HG03135 (cell line): ENCODE measurements at regions not wholly inside any gene's neighbourhood (a gene's known extent, or its start where the extent isn't known, plus 50 kb on each side); places are given as distances from the start of the nearest gene placed in this dataset.

Experiments
- ATAC-seq: cut with Tn5 transposase; IDR thresholded peaks from one replicate; pipeline ENCODE4 v1.9.1; 2021; ENCODE audit warnings: mild to moderate bottlenecking, moderate library complexity; ENCODE audit not compliant: unreplicated experiment

DNA sequence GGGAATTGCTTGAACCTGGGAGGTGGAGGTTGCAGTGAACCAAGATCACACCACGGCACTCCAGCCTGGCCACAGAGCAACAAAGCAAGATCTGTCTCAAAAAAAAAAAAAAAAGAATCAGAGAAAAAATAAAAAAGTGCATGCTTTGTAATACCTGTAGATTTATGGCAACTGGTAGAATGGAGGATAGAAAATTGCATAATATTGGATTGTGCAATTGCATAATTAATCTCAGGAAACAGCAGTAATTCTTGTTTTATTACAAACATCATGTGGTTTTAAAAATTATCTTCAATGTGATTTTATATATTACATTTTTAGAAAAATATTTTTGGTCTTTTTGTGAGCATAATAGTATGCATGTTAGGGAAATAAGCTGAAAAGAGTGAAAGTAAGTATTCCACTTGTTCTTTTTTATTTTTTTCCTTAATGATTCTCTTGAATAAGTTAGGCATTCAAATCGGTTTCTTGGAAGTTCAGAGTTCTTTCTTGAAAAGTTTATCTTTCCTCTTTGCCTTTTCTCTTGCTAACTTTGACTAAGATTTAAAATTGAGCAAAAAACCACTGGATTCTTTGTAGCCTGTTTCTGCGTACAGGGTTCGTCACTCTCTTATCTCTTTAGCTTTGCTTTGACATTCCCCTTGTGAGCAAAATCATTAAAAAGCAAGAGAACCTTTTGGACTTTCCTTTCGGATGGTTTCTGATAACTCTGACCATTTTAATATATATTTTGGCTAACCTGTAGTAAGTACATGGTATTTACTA lies 127.5 kb upstream of the ADAMTS5 start:
- ATAC-seq: no peak

DNA sequence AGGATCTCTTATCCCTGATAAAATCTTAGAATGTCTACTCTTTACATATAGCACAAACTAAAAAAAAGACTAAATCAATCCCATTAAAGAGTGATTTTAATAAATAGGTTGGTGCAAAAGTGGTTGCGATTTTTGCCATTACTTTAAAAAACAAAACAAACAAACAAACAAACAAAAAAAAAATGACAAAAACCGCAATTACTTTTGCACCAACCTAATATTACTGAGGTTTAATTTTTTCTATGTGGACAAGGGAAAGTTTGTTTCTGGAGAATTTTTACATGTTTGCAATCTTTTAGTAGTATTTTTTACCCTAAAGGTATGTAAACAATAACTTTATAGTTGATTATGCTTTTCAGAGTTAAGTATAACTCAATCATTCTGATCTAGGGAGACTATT lies 119.7 kb upstream of the ADAMTS5 start:
- ATAC-seq: no peak

DNA sequence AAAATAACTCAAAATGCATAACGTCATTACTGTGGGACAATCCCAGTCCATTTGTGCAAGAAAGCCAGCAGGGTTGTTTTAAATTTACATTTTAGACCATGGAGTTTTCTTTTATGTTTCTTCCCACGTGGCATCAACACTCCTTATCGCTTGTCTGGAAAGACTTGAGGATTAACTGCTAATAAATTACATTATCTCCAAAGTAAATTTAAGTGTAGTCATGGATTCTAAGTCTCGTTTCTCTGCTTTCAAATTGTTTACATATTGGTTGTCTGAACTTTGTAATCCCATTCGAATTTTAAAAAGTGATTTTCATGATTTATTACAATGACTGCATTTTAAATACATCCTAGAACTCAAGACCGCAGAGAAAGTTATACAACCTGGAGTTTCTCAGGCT lies 119.3 kb upstream of the ADAMTS5 start:
- no peak for ATAC-seq

DNA sequence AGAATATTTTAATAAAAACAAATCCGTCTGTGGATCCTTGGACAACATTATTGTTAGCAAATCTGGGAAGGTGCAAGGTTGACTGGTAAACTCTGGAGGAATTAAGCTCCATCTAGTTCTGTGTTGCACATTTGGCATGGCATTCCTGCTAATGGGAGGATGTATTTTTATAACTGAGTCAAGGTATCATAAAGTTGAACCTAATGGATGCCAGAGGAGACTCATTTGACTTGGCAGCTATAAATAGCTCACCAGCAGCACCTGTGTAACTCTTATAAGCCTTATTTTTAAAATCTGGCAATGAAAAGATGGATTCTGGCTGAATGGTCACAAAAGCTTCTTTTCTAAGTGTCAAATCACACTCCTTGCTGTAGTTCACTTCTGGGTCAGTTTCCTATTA lies 118.5 kb upstream of the ADAMTS5 start:
- ATAC-seq: no peak

DNA sequence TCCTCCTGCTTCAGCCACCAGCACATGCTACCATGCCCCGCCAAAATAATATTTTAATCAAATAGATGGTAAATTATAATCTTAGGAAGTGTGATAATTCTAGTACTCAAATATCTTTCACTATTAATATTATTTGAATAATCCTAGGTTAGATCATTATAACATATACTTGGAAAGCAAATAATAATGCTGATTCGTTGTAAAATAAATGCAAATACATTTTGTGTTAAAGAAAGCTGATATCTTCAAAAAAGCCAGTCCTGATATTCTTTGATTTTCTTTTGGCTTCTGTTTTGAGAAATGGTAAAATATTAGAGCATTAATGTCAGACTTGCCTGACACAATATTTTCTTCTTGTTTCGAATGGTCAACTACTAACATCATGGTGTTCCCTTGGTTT lies 116.3 kb upstream of the ADAMTS5 start:
- ATAC-seq: no peak

DNA sequence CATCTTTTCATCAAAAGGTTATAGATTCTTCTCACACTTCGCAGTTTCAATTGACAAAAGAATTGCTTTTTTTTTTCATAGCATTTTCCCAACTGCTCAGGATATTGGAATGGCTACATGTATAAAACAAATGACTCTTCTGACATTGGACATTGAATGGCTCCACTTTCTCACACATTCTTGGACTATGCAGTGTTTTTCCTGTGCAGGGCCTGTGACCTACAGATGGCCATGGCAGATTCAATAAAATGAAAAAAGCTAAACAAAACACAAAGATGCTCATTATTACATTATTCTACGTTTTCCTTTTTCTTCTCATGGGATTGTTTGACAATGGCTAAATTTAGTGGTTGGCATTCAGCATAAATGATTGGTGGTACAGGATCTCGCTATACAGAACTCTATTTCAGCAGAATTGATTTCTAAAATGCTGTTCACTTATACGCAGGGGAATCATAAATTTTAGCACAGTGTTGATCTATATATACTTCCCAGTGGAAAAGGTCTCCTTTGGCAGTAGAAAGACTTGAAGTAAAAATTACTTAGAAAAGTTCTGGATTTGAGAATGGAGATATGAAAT lies 115.6 kb upstream of the ADAMTS5 start:
- ATAC-seq: no peak

DNA sequence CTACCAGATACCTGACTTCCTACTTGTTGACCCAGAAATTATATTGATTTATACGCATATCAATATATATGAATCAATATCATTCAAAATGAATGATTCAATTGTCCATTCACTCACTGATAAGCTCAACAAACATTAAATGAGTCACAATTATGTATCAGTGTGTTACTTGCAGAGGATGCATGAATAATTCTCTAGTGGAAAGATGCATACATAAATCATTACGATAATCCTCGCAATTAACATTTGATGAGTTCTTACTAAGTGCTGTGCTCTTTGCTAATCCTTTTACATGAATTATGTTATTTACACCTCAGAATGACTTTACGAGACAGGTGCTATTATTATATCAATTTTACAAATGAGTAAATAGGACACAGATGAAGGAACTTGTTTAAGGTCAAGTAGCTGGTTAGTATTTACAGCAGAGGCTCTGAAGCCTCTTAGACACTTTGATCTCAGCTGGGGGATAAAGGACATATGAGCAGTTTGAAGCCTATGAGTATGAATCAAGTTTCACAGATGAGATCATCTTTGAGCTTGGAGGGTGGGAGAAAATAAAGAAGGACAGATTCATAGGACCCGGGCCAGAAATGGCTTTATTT lies 112.8 kb upstream of the ADAMTS5 start:
- no peak for ATAC-seq

DNA sequence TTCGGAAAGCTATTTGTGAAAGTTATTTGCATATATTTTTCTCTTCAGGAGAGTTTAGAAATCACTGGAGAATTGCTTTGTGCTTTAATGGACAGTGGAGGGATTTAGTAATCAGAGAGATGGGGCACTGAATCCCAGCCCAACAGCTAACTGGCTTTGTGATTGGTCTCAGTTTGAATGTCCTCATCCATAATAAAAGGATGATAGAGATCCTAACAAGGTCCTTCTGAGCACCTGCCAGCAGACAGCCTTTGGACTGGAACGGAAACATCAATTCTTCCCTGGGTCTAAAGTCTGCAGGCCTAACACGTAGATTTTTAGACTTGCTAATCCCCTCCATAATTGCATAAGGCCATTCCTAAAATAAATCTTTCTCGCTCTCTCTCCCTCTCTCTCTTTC lies 112.0 kb upstream of the ADAMTS5 start:
- ATAC-seq: no peak

DNA sequence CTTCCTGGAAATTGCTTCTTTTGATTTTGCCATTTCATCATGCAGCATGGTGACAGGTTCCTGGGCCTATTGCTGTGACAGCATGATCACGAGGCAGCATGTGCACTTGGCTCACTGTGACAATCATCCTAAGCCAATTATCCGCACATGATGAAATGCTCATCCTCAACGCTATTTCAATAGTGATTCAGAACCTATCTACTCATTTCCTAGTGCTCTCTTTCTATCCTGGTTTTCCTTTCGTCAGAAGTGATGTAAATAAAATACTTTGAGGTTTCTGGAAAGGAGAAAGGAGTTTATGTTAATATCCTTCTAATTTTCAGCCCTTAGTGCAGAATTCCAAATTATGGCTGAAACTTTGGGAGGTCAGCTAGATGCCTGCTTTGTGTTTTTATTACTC lies 110.6 kb upstream of the ADAMTS5 start:
- ATAC-seq: no peak

DNA sequence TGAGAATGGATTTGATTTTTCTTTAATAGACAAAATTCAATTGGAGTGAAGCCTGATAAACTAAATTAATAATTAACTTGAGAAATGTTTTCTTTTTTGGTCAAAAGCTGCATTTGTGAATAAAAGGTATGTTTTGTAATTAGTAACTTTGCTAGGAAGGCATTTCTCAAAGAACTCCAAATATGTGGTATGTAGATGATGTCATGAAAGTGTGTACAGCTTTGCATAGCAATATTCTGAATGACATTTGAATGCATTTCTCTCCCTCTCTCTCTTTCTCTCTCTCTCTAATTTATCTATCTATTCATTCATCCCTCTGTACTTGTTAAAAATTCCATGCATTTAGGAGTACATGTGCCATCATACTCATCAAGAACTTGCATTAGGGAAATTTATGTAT lies 109.1 kb upstream of the ADAMTS5 start:
- ATAC-seq: no peak

DNA sequence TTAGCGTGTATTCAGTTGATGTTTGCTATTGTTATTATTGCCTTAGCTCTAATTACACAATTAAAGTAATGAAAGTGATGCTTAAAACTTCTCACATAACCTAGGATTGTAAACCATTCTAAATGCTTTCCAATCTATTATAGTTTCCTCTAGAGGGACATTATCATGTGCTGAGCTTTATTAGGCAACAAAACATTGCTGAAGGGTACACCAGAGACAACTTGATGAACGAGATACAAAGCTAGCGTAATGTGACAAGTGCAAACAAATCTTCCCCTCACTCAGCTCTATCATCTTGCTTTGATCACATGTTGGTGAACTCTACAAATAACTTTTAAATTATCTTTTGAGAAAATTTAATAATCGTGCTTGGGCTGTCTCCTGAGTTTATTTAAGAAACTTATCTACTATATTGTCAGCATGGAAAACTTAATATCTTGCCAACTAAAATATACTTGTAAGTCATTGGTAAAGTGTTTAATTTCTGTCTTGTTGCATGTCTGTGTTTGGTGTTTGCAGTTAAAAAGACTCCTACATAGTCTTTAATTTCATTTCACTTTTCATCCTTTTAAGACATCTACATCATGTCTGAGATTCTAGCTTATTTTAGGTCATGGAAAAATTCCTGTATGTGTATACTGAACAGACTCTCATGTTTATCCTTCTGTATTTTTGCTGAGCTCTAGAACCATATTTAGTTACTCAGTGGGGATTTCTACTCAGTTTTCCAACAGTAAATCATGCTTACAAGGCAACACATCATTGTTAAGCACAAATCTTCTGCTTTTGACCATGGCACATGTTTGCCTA lies 104.2 kb upstream of the ADAMTS5 start:
- no peak for ATAC-seq

DNA sequence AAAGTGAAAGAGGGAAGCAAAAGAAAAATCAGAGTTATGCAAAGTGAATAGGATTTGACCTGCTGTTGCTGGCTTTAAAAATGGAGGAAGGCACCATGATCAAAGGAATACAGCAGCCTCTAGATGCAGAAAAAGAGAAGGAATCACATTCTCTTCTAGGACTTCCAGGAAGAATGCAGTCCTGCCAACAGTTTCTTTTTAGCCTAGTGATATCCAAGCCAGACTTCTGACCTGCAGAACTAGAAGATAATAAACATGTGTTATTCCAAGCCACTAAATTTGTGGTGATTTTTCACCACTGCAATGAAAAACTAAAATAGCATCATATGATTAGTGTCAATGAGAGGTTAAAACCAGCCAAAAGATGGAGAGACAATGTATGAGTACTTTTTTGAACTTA lies 101.9 kb upstream of the ADAMTS5 start:
- ATAC-seq: no peak

DNA sequence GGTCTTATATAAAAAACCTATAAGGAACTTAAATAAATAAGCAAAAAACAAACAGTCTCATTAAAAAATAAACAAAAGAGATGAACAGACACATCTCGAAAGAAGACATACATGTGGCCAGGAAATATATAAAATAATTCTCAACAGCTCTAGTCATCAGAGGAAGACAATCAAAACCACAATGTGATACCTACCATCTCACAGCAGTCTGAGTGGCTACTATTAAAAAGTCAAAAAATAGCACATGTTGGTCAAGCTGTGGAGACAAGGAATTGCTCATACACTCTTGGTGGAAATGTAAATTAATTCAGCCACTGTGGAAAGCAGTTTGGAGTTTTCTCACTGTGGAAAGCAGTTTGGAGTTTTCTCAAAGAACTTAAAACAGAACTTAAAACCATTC lies 100.3 kb upstream of the ADAMTS5 start:
- no peak for ATAC-seq

DNA sequence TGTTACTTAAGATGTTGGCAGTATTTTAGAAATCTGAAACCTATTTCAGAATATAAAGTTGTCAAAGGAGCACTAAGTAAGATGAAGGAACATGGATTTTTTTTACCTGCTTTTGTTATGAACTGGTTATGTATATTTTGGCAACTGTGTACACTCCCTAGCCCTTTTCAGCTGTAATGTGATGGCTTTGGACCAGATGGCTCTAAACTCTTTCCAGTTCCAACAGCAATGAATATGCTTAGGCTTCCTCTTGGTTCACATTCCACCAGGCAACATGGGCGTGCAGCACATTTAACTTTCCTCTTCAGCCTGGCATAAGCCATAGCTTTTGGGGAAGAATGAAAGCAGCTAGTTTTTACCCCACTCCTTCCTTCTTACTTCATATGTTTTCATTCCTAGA lies 95.6 kb upstream of the ADAMTS5 start:
- ATAC-seq: no peak

DNA sequence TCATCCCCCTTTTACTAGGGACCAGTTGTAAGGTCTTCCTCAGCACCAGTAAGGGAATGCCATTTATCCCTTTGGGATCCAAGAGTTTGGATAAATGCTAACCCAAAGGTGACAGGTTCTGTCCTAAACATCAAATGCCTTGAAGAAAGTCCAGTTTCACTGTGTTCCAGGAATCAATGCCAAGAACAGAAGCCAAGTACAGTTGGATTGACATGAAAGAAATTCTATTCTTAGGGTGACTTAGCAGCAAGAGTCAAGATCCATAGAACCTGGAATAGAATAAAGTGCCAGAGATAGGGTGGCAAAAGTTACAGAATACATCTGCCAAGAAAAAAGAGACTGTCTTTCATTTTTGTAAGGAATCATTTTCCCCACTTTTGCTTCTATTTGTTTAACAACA lies 94.9 kb upstream of the ADAMTS5 start:
- no peak for ATAC-seq

DNA sequence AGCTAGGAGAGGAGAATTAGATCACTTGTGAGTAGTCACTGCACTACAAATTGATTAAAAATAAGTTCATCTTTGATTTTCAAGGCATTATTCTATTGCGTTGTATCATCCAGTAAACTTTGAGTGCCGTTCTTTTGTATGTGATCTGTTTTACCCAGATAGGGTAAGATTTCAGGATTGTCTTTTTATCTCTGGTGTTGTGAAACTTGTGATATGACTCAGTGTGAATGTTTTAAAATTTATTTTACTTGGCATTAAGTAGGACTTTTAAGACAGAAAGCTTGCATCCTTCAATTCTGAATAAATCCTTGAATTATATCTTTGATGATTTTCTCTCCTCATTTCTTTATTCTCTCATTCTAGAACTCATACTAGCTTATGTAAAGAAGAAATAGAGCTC lies 93.3 kb upstream of the ADAMTS5 start:
- ATAC-seq: no peak

DNA sequence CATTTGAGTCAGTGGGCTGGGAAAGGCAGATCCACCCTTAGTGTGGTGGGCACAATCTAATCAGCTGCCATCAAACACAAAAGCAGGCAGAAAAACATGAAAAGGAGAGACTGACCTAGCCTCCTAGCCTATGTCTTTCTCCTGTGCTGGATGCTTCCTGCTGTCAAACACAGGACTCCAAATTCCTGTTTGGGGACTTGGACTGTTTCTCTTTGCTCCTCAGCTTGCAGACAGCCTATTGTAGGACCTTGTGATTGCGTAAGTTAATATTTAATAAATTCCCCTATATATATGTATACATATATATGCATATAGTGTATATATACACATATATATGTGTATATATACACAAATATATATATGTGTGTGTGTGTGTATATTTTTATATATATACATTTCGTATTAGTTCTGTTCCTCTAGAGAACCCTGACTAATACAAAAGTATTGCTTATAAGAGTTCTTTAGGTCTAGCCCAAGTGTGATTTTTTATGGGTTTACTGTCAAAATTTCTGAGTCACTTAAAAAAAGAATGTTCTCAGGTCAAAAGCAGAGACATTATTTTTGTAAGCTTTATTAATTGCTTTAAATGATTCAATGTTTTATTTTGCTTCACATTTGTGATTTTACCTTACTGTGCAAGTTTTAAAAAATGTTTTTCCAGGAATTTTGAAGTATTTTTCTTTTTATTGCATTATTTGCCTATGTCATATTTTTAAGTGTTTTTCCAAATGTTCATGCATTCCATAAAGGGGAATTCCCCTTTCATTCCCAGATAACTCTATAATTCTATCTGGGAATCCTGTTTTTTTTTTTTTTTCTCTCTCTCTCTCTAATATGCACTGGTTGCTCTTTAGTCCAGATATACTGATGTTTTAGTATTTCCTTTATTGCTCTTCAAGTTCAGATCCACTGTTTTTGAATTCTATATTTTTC lies 92.1 kb upstream of the ADAMTS5 start:
- no peak for ATAC-seq

DNA sequence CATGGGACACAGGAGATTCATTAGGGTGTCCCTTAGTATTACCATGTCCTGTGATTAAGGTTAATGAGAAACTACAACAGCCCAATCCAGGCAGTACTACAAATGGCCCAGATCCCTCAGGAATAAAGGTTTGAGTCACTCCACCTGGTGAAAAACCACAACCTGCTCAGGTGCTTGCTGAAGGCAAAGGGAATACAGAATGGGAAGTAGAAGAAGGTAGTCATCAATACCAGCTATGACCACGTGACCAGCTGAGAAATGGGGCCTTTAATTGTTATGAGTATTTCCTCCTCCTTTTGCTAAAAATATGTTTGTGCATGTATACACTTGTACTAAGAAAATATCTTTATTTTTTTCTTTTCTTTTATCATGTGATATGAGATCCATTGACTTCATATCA lies 91.1 kb upstream of the ADAMTS5 start:
- ATAC-seq: no peak

DNA sequence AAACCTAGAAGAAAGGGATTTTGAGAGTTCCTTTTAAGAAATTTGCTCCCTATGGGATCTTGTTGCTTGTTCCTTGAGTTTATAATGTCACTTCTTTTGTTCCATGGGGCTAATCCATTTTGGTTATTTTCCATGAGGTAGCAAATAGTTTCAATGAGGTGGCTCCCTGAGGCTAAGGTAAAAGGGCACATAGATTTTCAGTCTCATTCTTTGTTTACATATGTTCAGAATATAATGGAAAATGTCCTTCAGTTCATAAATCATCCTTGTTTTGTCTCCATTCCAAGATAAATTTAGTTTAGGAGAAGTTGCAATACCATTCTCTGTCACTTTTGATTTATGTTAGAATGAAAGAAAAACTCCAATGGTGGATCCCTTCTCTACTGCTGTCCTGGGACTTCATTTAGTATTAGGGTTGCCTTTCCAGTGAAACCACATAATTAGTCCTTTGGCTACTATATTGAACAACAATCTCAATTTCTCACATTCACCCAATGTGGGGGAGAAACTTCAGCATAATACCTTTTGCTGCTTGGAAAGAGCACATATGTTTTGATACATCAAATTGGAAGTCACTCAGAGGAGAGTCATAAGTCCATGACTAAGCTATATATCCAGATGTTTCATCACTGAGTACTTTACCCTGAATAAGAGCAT lies 80.9 kb upstream of the ADAMTS5 start:
- no peak for ATAC-seq

DNA sequence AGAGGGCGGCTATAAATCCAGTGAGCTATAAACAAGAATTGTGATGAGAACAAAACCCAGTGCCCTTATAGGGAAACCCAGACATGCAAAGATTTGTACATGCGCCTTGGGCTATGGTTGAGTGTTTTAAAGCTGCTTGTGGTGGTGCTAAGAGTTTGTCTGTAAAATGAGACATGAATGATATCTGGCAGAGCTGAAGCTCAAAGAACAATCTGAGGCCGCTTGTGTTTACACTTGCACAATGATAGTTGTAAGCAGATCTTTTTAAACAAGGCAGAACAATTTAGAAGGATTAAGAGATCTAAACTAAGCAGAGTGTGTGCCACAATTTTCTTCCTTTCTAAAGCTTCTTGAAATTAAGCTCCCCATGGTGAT lies 80.4 kb upstream of the ADAMTS5 start:
- ATAC-seq: no peak
